GM23338 (cell line): ENCODE measurements at regions not wholly inside any gene's neighbourhood (a gene's known extent, or its start where the extent isn't known, plus 50 kb on each side); places are given as distances from the start of the nearest gene placed in this dataset.

Experiments
- ATAC-seq: fragments of 200-7000 bp; cut with Tn5 transposase; 3 replicates; pipeline ENCODE4 v1.9.1; 2020
- DNase-seq: peaks from one replicate; pipeline ENCODE4 v3.0.0-alpha.2; 2015; ENCODE audit warnings: low spot score
- H2AFZ ChIP-seq: fragments of 200-600 bp; sonication (generic); 2 replicates; pipeline ENCODE4 v1.8.0; 2016; ENCODE audit warnings: antibody characterized with exemption, mild to moderate bottlenecking, moderate library complexity
- H3F3A ChIP-seq: fragments of 200-600 bp; sonication (generic); replicated peaks from 2 replicates; pipeline ENCODE4 v1.8.0; 2017; ENCODE audit warnings: antibody characterized with exemption, mixed run types, low read depth
- H3K27ac ChIP-seq: fragments of 200-600 bp; sonication (generic); 2 replicates; pipeline ENCODE4 v1.6.1; 2016; ENCODE audit warnings: low read depth
- H3K27me3 ChIP-seq: fragments of 200-600 bp; sonication (generic); 2 replicates; pipeline ENCODE4 v1.8.0; 2016; ENCODE audit warnings: mild to moderate bottlenecking, mixed run types, moderate library complexity; ENCODE audit not compliant: insufficient read depth
- H3K36me3 ChIP-seq: fragments of 200-600 bp; sonication (generic); 2 replicates; pipeline ENCODE4 v1.8.0; 2016; ENCODE audit warnings: mild to moderate bottlenecking; ENCODE audit not compliant: insufficient read depth
- H3K4me1 ChIP-seq: fragments of 200-600 bp; sonication (generic); 2 replicates; pipeline ENCODE4 v1.8.0; 2016; ENCODE audit warnings: mild to moderate bottlenecking, moderate library complexity; ENCODE audit not compliant: insufficient read depth
- H3K4me2 ChIP-seq: fragments of 200-600 bp; sonication (generic); 2 replicates; pipeline ENCODE4 v1.7.1; 2017; ENCODE audit warnings: mixed run types
- H3K4me3 ChIP-seq: fragments of 200-600 bp; sonication (generic); 2 replicates; pipeline ENCODE4 v1.6.1; 2016; ENCODE audit warnings: mixed run types
- H3K79me2 ChIP-seq: fragments of 200-600 bp; sonication (generic); replicated peaks from 2 replicates; pipeline ENCODE4 v1.8.0; 2017; ENCODE audit warnings: mild to moderate bottlenecking; ENCODE audit not compliant: insufficient read depth
- H3K9me2 ChIP-seq: fragments of 200-600 bp; sonication (generic); 2 replicates; pipeline ENCODE4 v1.8.0; 2017; ENCODE audit not compliant: insufficient read depth
- H4K20me1 ChIP-seq: fragments of 200-600 bp; sonication (generic); replicated peaks from 2 replicates; pipeline ENCODE4 v1.8.0; 2017; ENCODE audit warnings: mild to moderate bottlenecking; ENCODE audit not compliant: insufficient read depth
- H3K27ac Mint-ChIP-seq: 2 replicates; pipeline ENCODE4 v1.8.0; 2020; ENCODE audit warnings: inconsistent platforms, mild to moderate bottlenecking, moderate library complexity, mixed read lengths
- H3K27me3 Mint-ChIP-seq: 3 replicates; pipeline ENCODE4 v1.8.0; 2022; ENCODE audit warnings: low read depth, mild to moderate bottlenecking, moderate library complexity, mixed read lengths, inconsistent platforms; ENCODE audit not compliant: insufficient read depth, poor library complexity
- H3K36me3 Mint-ChIP-seq: 3 replicates; pipeline ENCODE4 v1.8.0; 2021; ENCODE audit warnings: low read depth, mild to moderate bottlenecking, inconsistent platforms, moderate library complexity, mixed read lengths
- H3K4me1 Mint-ChIP-seq: 3 replicates; pipeline ENCODE4 v1.8.0; 2020; ENCODE audit warnings: mild to moderate bottlenecking, inconsistent platforms, mixed read lengths
- H3K4me3 Mint-ChIP-seq: 3 replicates; pipeline ENCODE4 v1.8.0; 2021; ENCODE audit warnings: moderate library complexity, mild to moderate bottlenecking, inconsistent platforms, mixed read lengths
- H3K9me3 Mint-ChIP-seq: 3 replicates; pipeline ENCODE4 v1.8.0; 2020; ENCODE audit warnings: moderate library complexity, mild to moderate bottlenecking, inconsistent platforms, mixed read lengths
- CTCF ChIP-seq, 2 experiments: fragments of 200-600 bp in 1 of 2; sonication (generic) in 1 of 2; conservative IDR thresholded peaks; 2 replicates each; pipeline versions ENCODE4 v1.5.1 to v1.6.1; 2016 to 2017; ENCODE audit warnings: antibody characterized with exemption in 2 of 2, low read depth in 2 of 2, mild to moderate bottlenecking in 2 of 2, moderate library complexity in 1 of 2
- EZH2 ChIP-seq: fragments of 200-600 bp; sonication (generic); IDR thresholded peaks from one replicate; pipeline ENCODE4 v1.8.0; 2017; ENCODE audit warnings: antibody characterized with exemption, mild to moderate bottlenecking, low read depth; ENCODE audit not compliant: unreplicated experiment
- ZNF114 ChIP-seq: fragments of 250-450 bp; sonication (Bioruptor Pico); IDR thresholded peaks from 2 replicates; pipeline ENCODE4 v1.5.0; 2020; ENCODE audit warnings: mild to moderate bottlenecking, moderate library complexity
- ZNF462 ChIP-seq: fragments of 250-450 bp; sonication (Bioruptor Pico); IDR thresholded peaks from 2 replicates; pipeline ENCODE4 v1.5.0; 2020; ENCODE audit warnings: mild to moderate bottlenecking, moderate library complexity

GRCh38 chr2:139992078-139992477, 1211.9 kb upstream of the NXPH2 start:
- H3K4me2 ChIP-seq: no peak overlapping the region
- H2AFZ ChIP-seq: peak overlapping the region; percentile 69; the same call in 1 of the 2 replicates
- DNase-seq: peak; percentile 65
- H3K79me2 ChIP-seq: no peaks in the 10 kb centered on the region
- Mint-ChIP-seq H3K27ac (no peak overlapping the region), H3K36me3 (peaks cover 7% of the 10 kb centered on the region), H3K9me3 (peaks cover 16% of the 10 kb centered on the region), H3K27me3 (peaks cover 4% of the 10 kb centered on the region), H3K4me3 (no peak overlapping the region), H3K4me1 (peaks cover 4% of the 10 kb centered on the region)
- peaks cover 10% of the 10 kb centered on the region for H3K4me1 ChIP-seq
- ATAC-seq: peak; percentile 84
- no peaks in the 10 kb centered on the region for H3K36me3 ChIP-seq
- TF ChIP-seq CTCF (conservative IDR thresholded peaks at IDR 0.05; ENCODE audit: low read depth in 2 of 2) (peak; percentile 47 to 74), EZH2 (no peak)
- H3K27me3 ChIP-seq: no peaks in the 10 kb centered on the region
- H3K9me2 ChIP-seq: peaks cover 9% of the 10 kb centered on the region; the same call in 1 of the 2 replicates
- H3K27ac ChIP-seq: no peak overlapping the region
- no peaks in the 10 kb centered on the region for H3F3A ChIP-seq
- no peaks in the 10 kb centered on the region for H4K20me1 ChIP-seq
- H3K4me3 ChIP-seq: no peak overlapping the region

GRCh38 chr2:139990646-139991335, 1210.6 kb upstream of the NXPH2 start:
- H3K4me2 ChIP-seq: no peak overlapping the region
- peaks cover 9% of the 10 kb centered on the region; the same call in 1 of the 2 replicates for H3K9me2 ChIP-seq
- ATAC-seq (no peak), DNase-seq (no peak)
- no peak for TF ChIP-seq EZH2
- no peak for TF ChIP-seq ZNF462 (CRISPR knock-in tag)
- no peak for TF ChIP-seq ZNF114 (CRISPR knock-in tag)
- H3K4me3 ChIP-seq: no peak overlapping the region
- H4K20me1 ChIP-seq: no peaks in the 10 kb centered on the region
- Mint-ChIP-seq H3K36me3 (peaks cover 7% of the 10 kb centered on the region), H3K4me1 (peaks cover 4% of the 10 kb centered on the region), H3K9me3 (peaks cover 16% of the 10 kb centered on the region), H3K4me3 (no peak overlapping the region), H3K27ac (no peak overlapping the region), H3K27me3 (peaks cover 4% of the 10 kb centered on the region)
- peaks cover 10% of the 10 kb centered on the region for H3K4me1 ChIP-seq
- H3K79me2 ChIP-seq: no peaks in the 10 kb centered on the region
- no peak overlapping the region for H3K27ac ChIP-seq
- no peaks in the 10 kb centered on the region for H3F3A ChIP-seq
- H3K27me3 ChIP-seq: no peaks in the 10 kb centered on the region
- no peaks in the 10 kb centered on the region for H3K36me3 ChIP-seq
- H2AFZ ChIP-seq: no peak overlapping the region
